D721Med (cell line): ENCODE measurements at regions not wholly inside any gene's neighbourhood (a gene's known extent, or its start where the extent isn't known, plus 50 kb on each side); places are given as distances from the start of the nearest gene placed in this dataset.

Experiments used
- DNase-seq: peaks from one replicate; pipeline ENCODE4 v3.0.0; 2011; ENCODE audit warnings: low spot score; ENCODE audit not compliant: insufficient read length
- FAIRE-seq: peaks from 2 replicates; lab custom pipeline; 2011; peaks lifted over from hg19 to GRCh38; lab: Jason Lieb, UNC
- TF ChIP-seq, protein P1 (sequence below): IDR thresholded peaks from 2 replicates; pipeline ENCODE4 v1.5.1; 2012; ENCODE audit warnings: mild to moderate bottlenecking, control low read depth; ENCODE audit not compliant: insufficient read depth; ENCODE audit errors: missing control alignments

DNA sequence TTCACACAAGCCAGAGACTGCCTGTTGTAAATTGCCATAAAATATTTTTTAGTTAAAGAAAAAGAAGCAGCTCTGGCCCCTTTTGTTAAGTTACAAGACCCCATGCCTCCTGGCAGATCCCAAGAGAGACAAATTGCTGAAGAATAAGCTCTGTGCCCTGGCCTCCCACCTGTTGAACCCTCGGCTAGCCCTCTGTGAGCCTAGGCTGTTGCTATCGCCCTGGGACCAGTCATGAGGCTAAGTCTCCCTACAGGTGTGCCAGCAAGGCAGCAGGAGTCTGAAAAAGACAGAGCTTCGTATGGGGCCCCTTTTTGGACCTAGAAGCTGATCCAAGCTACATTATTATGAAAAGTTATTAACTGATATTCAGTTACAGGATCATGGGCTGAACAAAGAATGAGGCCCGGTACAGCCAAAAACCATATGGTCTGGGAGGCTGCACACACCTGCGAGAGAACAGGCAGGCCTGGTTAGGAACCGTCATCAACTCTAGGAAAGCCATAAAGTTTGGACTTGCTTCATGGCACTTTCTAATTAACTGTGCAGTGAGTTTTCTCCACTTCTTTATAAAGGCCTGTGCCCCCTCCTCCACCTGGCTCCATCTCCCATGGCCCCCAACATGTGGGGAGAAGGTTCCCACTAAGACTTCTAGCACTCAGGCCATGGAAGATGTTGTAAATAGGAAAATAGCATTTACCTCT is 384.7 kb downstream of the ENC1 start:
- FAIRE-seq (no peak), DNase-seq (no peak)
- TF ChIP-seq, protein P1, sequence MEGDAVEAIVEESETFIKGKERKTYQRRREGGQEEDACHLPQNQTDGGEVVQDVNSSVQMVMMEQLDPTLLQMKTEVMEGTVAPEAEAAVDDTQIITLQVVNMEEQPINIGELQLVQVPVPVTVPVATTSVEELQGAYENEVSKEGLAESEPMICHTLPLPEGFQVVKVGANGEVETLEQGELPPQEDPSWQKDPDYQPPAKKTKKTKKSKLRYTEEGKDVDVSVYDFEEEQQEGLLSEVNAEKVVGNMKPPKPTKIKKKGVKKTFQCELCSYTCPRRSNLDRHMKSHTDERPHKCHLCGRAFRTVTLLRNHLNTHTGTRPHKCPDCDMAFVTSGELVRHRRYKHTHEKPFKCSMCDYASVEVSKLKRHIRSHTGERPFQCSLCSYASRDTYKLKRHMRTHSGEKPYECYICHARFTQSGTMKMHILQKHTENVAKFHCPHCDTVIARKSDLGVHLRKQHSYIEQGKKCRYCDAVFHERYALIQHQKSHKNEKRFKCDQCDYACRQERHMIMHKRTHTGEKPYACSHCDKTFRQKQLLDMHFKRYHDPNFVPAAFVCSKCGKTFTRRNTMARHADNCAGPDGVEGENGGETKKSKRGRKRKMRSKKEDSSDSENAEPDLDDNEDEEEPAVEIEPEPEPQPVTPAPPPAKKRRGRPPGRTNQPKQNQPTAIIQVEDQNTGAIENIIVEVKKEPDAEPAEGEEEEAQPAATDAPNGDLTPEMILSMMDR: no peak

DNA sequence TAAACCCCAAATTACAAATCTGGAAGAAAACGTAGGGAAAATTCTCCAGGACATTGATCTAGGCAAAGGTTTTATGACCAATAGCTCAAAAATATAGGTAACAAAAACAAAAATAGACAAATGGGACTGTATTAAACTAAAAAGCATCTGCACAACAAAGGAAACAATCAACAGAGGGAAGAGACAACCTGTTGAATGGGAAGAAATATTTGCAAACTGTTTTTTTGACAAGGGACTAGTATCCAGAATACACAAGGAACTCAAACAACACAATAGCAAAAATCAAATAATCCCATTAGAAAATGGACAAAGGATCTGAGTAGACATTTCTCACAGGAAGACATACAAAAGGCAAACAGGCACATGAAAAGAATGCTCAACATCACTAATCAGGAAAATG is 386.3 kb downstream of the ENC1 start:
- no peak for DNase-seq
- TF ChIP-seq, protein P1: no peak
- FAIRE-seq: no peak

DNA sequence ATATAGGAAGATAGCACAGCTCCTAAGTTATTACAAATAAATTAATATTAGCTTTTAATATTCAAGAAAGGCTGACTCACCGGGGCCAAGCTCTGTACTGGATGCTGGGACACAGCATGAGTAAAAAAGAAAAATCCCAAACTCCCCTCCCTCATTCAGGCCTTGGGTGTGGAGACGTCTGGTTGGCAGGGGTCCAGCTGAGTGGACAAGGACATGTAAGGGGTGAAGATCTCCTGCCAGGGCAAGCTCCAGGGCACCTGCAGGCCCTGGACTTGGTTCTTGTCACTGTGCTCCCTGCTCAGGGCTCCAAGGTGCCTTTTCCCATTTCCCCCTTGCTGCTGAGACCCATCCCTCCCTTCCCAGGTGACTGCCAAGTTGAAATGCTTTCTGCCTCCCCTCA is 388.5 kb downstream of the ENC1 start:
- FAIRE-seq (no peak), DNase-seq (no peak)
- TF ChIP-seq, protein P1: no peak

DNA sequence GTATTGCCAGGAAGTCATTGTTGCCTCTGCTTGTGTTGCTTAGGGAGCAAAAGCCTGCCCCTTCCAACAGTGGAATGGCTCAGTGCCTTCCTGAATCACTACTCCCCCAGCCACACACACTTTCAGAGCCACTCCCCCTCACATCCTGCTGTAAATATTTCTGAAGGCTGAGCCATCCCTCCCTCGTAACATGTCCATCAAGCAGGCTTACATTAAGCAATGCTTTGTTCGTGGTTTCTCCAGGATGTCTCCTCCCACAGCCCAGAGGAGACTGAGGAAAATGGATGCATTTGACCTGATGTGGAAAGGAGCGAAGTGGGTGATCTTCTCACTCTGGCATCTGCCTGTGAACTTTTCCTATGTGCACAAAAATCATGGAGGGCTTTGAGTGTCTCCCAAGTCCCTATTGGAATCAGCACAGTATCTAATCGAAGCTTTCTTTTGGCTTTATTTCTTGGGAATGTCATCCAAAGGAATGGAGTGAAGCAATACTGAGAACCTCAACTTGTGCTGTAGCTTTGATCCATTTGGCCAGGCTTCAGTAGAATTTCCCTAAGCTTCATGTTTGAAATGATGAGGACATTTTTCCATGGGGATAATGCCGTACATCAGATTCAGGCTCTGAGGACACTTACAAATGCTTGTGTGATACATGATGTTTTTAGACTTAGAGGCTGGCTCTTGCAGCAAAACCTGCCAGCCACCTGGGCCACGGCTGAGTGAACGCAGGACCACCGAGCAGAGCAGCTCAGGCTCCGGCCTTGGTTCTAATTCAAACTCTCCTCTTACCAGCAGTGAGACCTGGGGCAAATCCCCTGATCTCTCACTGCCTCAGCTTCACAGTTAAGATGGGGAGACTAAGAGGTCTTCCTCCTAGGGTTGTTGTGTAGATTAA is 389.1 kb downstream of the ENC1 start:
- DNase-seq (no peak), FAIRE-seq (no peak)
- TF ChIP-seq, protein P1: no peak

DNA sequence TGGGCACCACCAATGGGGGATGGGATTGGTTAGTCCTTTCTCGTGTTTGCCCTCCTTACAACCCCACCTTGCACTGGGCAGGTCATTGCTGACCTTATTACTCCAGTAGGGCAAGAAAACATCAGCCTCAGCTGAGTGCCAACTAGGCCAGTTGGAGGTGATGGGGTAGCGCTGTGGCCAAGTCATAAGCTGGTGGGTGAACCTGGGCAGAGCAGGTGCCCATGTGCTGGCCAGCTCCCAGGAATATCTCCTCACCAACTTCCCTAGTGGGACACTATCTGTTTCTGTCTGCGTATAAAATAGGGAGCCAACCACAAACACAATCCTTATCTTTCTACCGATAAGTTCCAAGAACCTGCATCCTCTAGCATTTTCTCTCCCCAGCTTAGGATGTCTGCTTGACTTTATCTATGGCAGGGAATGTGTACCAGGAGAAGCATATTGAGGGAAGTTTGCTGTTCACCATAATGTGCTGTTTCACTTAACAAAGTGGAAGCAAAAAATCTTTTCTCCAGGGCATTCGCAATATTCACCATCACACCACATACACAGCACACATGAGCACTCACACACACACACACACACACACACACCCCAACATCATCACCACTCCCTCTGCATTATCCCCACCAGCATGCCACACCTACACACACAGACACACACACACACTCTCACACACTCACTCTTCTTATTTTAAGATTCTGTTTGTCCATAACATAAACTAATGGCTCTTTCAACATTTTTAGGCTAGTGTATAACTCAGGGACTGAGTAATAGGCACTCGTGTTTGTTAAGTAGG is 390.0 kb downstream of the ENC1 start:
- TF ChIP-seq, protein P1: no peak
- no peak for FAIRE-seq
- no peak for DNase-seq

DNA sequence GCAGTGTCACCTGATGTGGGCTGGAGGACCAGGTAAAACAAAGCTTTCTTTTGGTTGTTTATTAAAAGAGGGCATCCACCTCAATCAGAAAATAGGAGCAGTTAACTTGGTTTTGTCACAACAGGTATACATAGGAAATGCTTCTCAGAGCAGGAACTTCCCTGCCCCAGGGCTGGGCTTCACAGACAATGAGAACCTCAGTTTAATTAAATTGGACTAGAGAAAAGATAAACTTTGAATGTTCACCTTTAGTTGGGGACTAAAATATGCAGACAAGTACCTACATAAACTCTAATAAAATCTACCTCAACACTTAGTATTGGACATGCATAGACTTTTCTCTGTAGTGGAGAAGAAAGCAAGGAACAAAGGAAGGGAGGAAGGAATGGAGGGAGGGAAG is 392.0 kb downstream of the ENC1 start:
- no peak for FAIRE-seq

More for the DNA sequence above, 392.0 kb downstream of the ENC1 start:
- no peak for DNase-seq
- TF ChIP-seq, protein P1: no peak
